Ovary (tissue), 7 donors: ENCODE measurements at regions not wholly inside any gene's neighbourhood (a gene's known extent, or its start where the extent isn't known, plus 50 kb on each side); places are given as distances from the start of the nearest gene placed in this dataset.

Experiments
- DNase-seq, 5 donors: peaks; one replicate each; pipeline ENCODE4 v3.0.0-alpha.2; 2019 to 2020
- H3K27ac ChIP-seq, 2 donors: fragments of 200-600 bp; one replicate each; pipeline versions ENCODE4 v1.5.1 to v1.8.0; 2019 to 2022
- H3K27me3 ChIP-seq: fragments of 200-600 bp; one replicate; pipeline ENCODE4 v1.8.0; 2022
- H3K36me3 ChIP-seq: fragments of 200-600 bp; sonication (generic); one replicate; pipeline ENCODE4 v1.5.1; 2019
- H3K4me1 ChIP-seq: one replicate; pipeline ENCODE4 v1.8.1; 2013; ENCODE audit warnings: mild to moderate bottlenecking, moderate library complexity; ENCODE audit not compliant: insufficient read depth
- H3K4me3 ChIP-seq: fragments of 200-600 bp; sonication (generic); one replicate; pipeline ENCODE4 v1.5.1; 2017
- H3K9me3 ChIP-seq, 2 donors: fragments of 200-600 bp in 1 of 2; sonication (generic) in 1 of 2; one replicate each; pipeline versions ENCODE4 v1.5.1 to v1.8.1; 2013 to 2019; ENCODE audit warnings: mild to moderate bottlenecking in 1 of 2, moderate library complexity in 1 of 2
- CTCF ChIP-seq, 3 donors: fragments of 450-650 bp in 2 of 3; fragments of 200-600 bp in 1 of 3; IDR thresholded peaks; one replicate each; pipeline versions ENCODE4 v1.5.1 to v1.8.0; 2016 to 2022; ENCODE audit warnings: antibody characterized with exemption in 3 of 3, mild to moderate bottlenecking in 1 of 3
- EP300 ChIP-seq: sonication (generic); formaldehyde crosslinking; IDR thresholded peaks from one replicate; pipeline ENCODE4 v1.6.1; 2017; ENCODE audit warnings: antibody characterized with exemption
- POLR2A ChIP-seq: fragments of 450-650 bp; IDR thresholded peaks from one replicate; pipeline ENCODE4 v1.6.1; 2017; ENCODE audit warnings: antibody characterized with exemption, mild to moderate bottlenecking, moderate library complexity
- WGBS, 3 donors: extraction: QIAGEN DNeasy Blood & Tissue Kit in 1 of 3; methylation state at CpG; one replicate each; pipeline versions ENCODE4 v1.1.5 to v1.1.7; 2013 to 2017; 5-methylcytosine and 5-hydroxymethylcytosine counted together
- intact Hi-C, 4 donors: fragments of 100-400 bp; cut with DNase I; formaldehyde crosslinking; loops; one replicate each; pipeline versions ENCODE4 v1.11.0 to v1.15.1; 2022 to 2023
- donor health status: DM: no; HTN: no; CAD: no; lungs with moderate emphysema.
- donor health status: DM: no; HTN: no; CAD: no.
- donor health status: Bipolar disorder and iron deficiency.
- donor health status: DM: no; HTN: no; CAD: no.
- donor health status: DM: yes; HTN: yes; CAD: no.

- no peak for DNase-seq
- 80 to 83% (median 80%) methylated on average over 5 of the region's 5 CpGs for WGBS, 3 donors
- H3K4me3 ChIP-seq, result no peak overlapping the region
- H3K36me3 ChIP-seq, result no peaks in the 10 kb centered on the region
- intact Hi-C loops, result loop anchor here (2.0 to 5.0 kb wide), 2 partner anchors 750 kb away; no protein-coding TSS in a partner anchor
- H3K9me3 ChIP-seq, result no peaks in the 10 kb centered on the region
- peaks cover 13% of the 10 kb centered on the region for H3K4me1 ChIP-seq
- TF ChIP-seq CTCF (IDR thresholded peaks at IDR 0.05) (peak in 1 of 3 donors; percentile 42), EP300 (no peak)
- H3K27me3 ChIP-seq, result no peaks in the 10 kb centered on the region
- H3K27ac ChIP-seq, result no peak overlapping the region
These were observed 179.2 kb upstream of the ZBED5 start for GRCh38 chr11:11036848-11037732.

- intact Hi-C loops, result loop anchor here (2.0 to 5.0 kb wide), 2 partner anchors 750 to 751 kb away; no protein-coding TSS in a partner anchor
- Histone ChIP-seq H3K36me3 (no peaks in the 10 kb centered on the region), H3K4me3 (no peak overlapping the region), H3K9me3 (no peaks in the 10 kb centered on the region), H3K27me3 (no peaks in the 10 kb centered on the region), H3K27ac (no peak overlapping the region), H3K4me1 (peaks cover 13% of the 10 kb centered on the region)
- WGBS, 3 donors, result 93 to 98% (median 94%) methylated on average over 3 of the region's 3 CpGs
- DNase-seq, result no peak
- TF ChIP-seq CTCF (IDR thresholded peaks at IDR 0.05) (no peak), POLR2A (no peak), EP300 (no peak)
These were observed 178.5 kb upstream of the ZBED5 start for GRCh38 chr11:11036185-11036847.

DNA sequence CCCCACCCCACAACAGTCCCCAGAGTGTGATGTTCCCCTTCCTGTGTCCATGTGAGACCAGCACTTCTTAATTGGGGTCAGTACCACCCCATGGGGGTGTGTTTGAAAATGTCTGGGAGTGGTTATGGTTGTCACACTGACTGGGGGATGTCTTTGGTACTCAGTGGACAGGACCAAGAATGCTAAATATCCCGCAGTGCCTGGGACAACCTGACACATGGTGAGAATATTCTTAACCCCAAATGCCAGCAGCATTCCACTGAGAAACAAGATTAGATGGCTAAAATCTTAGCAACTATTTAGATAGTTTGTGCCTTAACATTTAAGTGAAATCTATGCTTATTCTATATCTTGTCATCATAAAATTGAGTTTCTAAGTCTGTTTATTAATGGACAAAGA, 177.5 kb upstream of the ZBED5 start:
- TF ChIP-seq EP300 (no peak), CTCF (IDR thresholded peaks at IDR 0.05) (no peak), POLR2A (no peak)
- DNase-seq, result no peak
- H3K4me3 ChIP-seq, result no peak overlapping the region
- WGBS, 3 donors, result 50 to 60% (median 59%) methylated on average over 1 of the region's 1 CpG
- peaks cover 13% of the 10 kb centered on the region for H3K4me1 ChIP-seq
- intact Hi-C loops, result loop anchor here in 2 of 4 donors (5.0 kb wide), 1 partner anchor 752 kb away; no protein-coding TSS in a partner anchor
- no peaks in the 10 kb centered on the region for H3K36me3 ChIP-seq
- H3K27me3 ChIP-seq, result no peaks in the 10 kb centered on the region
- no peak overlapping the region for H3K27ac ChIP-seq
- no peaks in the 10 kb centered on the region for H3K9me3 ChIP-seq

GRCh38 chr11:11034476-11034875, 176.6 kb upstream of the ZBED5 start:
- Histone ChIP-seq H3K9me3 (no peaks in the 10 kb centered on the region), H3K27me3 (no peaks in the 10 kb centered on the region), H3K4me1 (peaks cover 10% of the 10 kb centered on the region), H3K36me3 (no peaks in the 10 kb centered on the region), H3K4me3 (no peak overlapping the region), H3K27ac (no peak overlapping the region)
- 66 to 96% (median 80%) methylated on average over 5 of the region's 5 CpGs for WGBS, 3 donors
- TF ChIP-seq CTCF (IDR thresholded peaks at IDR 0.05), result no peak
- DNase-seq, result no peak
- intact Hi-C loops, result no loop called here
